GM06990 (cell line): ENCODE measurements at regions not wholly inside any gene's neighbourhood (a gene's known extent, or its start where the extent isn't known, plus 50 kb on each side); places are given as distances from the start of the nearest gene placed in this dataset.

Experiments used
- DNase-seq: peaks from one replicate; pipeline ENCODE4 v3.0.0-alpha.2; 2011; ENCODE audit not compliant: insufficient read length; ENCODE audit errors: extremely low read depth
- H3K27me3 ChIP-seq: replicated peaks from 2 replicates; pipeline ENCODE4 v1.6.0; 2011; ENCODE audit warnings: low read length; ENCODE audit not compliant: control insufficient read depth, insufficient read depth
- H3K36me3 ChIP-seq: 2 replicates; pipeline ENCODE4 v1.5.1; 2011; ENCODE audit warnings: low read length; ENCODE audit not compliant: control insufficient read depth, insufficient read depth
- H3K4me3 ChIP-seq: replicated peaks from 2 replicates; pipeline ENCODE4 v1.5.1; 2011; ENCODE audit warnings: low read depth, mild to moderate bottlenecking, control low read depth, low read length
- TF ChIP-seq, protein P1 (sequence below): IDR thresholded peaks from 2 replicates; pipeline ENCODE4 v1.5.1; 2011; ENCODE audit warnings: low read length, control low read depth, mild to moderate bottlenecking, inconsistent platforms; ENCODE audit not compliant: insufficient read depth, poor library complexity, severe bottlenecking

DNA sequence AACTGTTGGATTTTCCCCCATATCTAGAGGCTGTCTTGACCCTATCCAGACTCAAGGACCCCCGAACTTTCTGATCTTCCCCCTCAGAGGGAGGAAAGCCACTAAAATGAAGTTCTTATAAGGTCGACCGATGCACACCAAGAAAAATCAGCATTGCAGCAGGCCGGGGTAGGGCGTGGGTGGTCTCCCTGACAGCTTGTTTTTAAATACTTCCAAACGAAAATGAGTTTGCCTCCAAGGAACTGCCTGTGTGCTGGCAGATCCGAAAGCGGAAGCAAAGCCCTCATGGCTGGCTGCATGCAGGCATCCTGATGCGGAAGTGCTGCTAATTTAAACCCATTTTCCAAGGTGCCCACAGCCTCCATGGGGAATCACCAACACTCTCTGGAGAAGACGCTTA is 374.3 kb upstream of the XYLT1 start:
- H3K27me3 ChIP-seq = no peaks in the 10 kb centered on the region

DNA sequence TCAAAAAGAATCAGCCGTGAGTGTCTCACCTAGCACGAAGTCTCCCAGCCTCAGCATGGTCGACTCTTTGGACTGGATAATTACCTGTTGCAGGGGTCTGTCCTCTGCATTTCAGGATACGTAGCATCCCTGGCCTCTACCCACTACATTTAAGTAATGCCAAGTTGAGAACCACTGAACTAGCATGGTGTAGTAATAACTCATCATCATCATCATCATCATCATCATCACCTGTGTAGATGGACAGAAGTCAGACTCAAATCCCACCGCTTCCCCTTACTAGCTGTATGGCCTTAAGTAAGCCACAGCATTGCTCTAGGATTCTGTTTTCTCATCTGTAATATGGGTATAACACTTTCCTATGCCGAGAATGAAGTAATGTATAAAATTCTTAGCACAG is 373.1 kb upstream of the XYLT1 start:
- TF ChIP-seq, protein P1, sequence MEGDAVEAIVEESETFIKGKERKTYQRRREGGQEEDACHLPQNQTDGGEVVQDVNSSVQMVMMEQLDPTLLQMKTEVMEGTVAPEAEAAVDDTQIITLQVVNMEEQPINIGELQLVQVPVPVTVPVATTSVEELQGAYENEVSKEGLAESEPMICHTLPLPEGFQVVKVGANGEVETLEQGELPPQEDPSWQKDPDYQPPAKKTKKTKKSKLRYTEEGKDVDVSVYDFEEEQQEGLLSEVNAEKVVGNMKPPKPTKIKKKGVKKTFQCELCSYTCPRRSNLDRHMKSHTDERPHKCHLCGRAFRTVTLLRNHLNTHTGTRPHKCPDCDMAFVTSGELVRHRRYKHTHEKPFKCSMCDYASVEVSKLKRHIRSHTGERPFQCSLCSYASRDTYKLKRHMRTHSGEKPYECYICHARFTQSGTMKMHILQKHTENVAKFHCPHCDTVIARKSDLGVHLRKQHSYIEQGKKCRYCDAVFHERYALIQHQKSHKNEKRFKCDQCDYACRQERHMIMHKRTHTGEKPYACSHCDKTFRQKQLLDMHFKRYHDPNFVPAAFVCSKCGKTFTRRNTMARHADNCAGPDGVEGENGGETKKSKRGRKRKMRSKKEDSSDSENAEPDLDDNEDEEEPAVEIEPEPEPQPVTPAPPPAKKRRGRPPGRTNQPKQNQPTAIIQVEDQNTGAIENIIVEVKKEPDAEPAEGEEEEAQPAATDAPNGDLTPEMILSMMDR = no peak
- Histone ChIP-seq H3K27me3 (no peaks in the 10 kb centered on the region), H3K36me3 (no peaks in the 10 kb centered on the region), H3K4me3 (no peak overlapping the region)
- no peak for DNase-seq

More for the DNA sequence above, 374.3 kb upstream of the XYLT1 start:
- H3K4me3 ChIP-seq = no peak overlapping the region
- TF ChIP-seq, protein P1 = no peak
- H3K36me3 ChIP-seq = no peaks in the 10 kb centered on the region
- no peak for DNase-seq

DNA sequence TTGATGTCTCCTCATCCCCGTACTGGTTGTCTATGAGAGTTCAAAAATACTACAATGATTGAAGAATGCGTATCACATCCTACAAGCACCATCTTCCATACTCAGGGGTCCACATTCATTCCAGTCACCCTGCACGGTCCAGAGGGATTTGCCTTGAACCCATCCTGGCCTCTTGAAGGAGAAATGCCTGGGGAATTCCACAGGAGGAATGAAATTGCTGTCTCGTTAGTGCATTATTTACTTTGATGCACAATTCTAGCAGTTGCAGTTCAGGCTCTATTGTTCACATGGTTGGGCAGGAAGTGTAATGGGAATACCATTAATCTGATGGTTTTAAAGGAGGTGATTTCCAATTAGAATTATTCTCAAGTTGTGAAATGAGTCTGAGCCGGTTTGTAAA is 369.1 kb upstream of the XYLT1 start:
- H3K36me3 ChIP-seq = no peaks in the 10 kb centered on the region
- TF ChIP-seq, protein P1 = no peak
- no peak overlapping the region for H3K4me3 ChIP-seq
- no peak for DNase-seq
- no peaks in the 10 kb centered on the region for H3K27me3 ChIP-seq

DNA sequence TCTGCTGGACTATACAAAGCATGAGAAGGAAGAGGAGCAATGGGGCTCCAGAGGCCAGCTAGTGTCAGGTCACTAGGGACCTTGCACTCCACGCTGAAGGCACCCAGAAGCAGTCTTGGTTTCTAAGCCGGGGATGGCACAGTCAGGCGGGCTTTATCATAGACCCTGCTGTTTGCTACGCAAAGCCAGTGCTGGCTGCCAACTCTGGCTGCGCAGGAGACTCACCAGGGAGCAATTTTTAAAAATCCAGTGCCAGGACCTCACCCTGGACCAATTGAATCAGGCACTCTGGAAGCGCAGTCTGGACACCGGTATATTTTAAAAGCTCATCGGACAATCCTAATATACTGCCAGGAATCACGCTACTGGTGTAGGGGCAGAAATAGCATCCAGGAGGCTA is 368.5 kb upstream of the XYLT1 start:
- Histone ChIP-seq H3K4me3 (no peak overlapping the region), H3K27me3 (no peaks in the 10 kb centered on the region), H3K36me3 (no peaks in the 10 kb centered on the region)
- DNase-seq = no peak
- TF ChIP-seq, protein P1 = no peak

DNA sequence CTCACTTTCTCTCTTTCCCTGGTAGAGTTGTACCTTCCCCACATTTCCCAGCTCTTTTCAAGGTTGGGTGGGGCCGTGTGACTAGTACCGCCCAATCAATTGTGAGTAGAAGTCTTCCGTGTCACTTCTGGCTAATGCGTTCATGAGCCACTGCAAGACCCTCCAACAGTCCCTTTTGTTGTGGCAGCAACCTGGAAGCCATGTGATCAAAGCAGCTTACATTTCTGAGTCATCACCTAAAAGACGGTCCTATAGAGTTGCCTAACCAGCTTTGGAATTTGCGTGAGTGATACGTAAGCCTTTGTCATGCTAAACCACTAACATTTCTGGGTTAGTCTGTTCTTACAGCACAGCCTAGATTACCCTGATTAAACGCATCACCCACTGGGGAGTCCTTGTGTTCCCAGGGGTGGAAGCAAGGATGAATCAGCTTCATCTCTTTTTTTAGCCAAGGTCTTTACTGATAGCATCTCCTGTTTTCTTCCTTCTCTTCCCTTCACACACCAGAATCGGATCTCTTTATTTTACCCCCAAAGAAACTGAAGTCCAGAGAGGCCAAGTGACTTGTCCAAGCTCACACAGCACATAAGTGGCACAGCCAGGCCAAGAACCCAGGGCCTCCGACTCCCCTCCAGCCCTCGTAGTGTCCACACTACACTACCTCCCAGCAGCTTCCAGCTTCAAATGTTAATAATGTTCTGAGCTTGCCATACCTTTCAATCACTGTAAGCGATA is 366.3 kb upstream of the XYLT1 start:
- TF ChIP-seq, protein P1 = no peak
- Histone ChIP-seq H3K36me3 (no peaks in the 10 kb centered on the region), H3K27me3 (no peaks in the 10 kb centered on the region), H3K4me3 (no peak overlapping the region)
- DNase-seq = no peak
